Kidney (tissue), 13 donors: ENCODE measurements at regions not wholly inside any gene's neighbourhood (a gene's known extent, or its start where the extent isn't known, plus 50 kb on each side); places are given as distances from the start of the nearest gene placed in this dataset.

ENCODE experiments used
- DNase-seq, 5 donors: peaks; one replicate each; pipeline ENCODE4 v3.0.0-alpha.2; 2013 to 2020
- FAIRE-seq: peaks from 2 replicates; lab custom pipeline; 2012; peaks lifted over from hg19 to GRCh38; lab: Jason Lieb, UNC
- H3K27ac ChIP-seq, 2 donors: one replicate each; pipeline ENCODE4 v1.7.0; 2013; ENCODE audit warnings: low read depth in 2 of 2, low read length in 2 of 2, inconsistent platforms in 1 of 2
- H3K27me3 ChIP-seq: one replicate; pipeline ENCODE4 v1.7.1; 2013; ENCODE audit warnings: low read length, inconsistent platforms; ENCODE audit not compliant: control insufficient read depth, insufficient read depth
- H3K36me3 ChIP-seq, 3 donors: one replicate each; pipeline versions ENCODE4 v1.7.0 to v1.7.1; 2013; ENCODE audit warnings: low read length in 3 of 3, control low read depth in 1 of 3, inconsistent platforms in 1 of 3; ENCODE audit not compliant: insufficient read depth in 3 of 3, control insufficient read depth in 2 of 3
- H3K4me1 ChIP-seq, 3 donors: one replicate each; pipeline versions ENCODE4 v1.7.0 to v1.7.1; 2013; ENCODE audit warnings: low read length in 3 of 3, inconsistent platforms in 1 of 3, low read depth in 1 of 3; ENCODE audit not compliant: control insufficient read depth in 2 of 3, insufficient read depth in 2 of 3
- H3K4me3 ChIP-seq, 3 donors: one replicate each; pipeline versions ENCODE4 v1.7.0 to v1.8.1; 2013; ENCODE audit warnings: low read length in 3 of 3, control low read depth in 1 of 3, inconsistent platforms in 1 of 3
- H3K9ac ChIP-seq, 3 donors: one replicate each; pipeline versions ENCODE4 v1.7.0 to v1.7.1; 2013; ENCODE audit warnings: low read length in 3 of 3, control low read depth in 1 of 3, inconsistent platforms in 1 of 3
- H3K9me3 ChIP-seq, 3 donors: one replicate each; pipeline versions ENCODE4 v1.7.0 to v1.7.1; 2013; ENCODE audit warnings: low read length in 3 of 3, control low read depth in 1 of 3, inconsistent platforms in 1 of 3; ENCODE audit not compliant: control insufficient read depth in 2 of 3, insufficient read depth in 1 of 3
- CTCF ChIP-seq: IDR thresholded peaks from 3 replicates; pipeline ENCODE4 v1.5.1; 2012; ENCODE audit warnings: mild to moderate bottlenecking, moderate library complexity, borderline replicate concordance; ENCODE audit not compliant: insufficient read depth; ENCODE audit errors: extremely low read depth
- intact Hi-C: fragments of 100-400 bp; cut with DNase I; formaldehyde crosslinking; loops from one replicate; pipeline ENCODE4 v1.11.1; 2022
- donor health status: control.
- donor health status: control.
- donor health status: control.
- donor health status: control.
- donor health status: control.
- donor health status: DM: yes; HTN: yes; CAD: no.
- donor health status: Normal renal cell carcinoma (clear cell type).

DNA sequence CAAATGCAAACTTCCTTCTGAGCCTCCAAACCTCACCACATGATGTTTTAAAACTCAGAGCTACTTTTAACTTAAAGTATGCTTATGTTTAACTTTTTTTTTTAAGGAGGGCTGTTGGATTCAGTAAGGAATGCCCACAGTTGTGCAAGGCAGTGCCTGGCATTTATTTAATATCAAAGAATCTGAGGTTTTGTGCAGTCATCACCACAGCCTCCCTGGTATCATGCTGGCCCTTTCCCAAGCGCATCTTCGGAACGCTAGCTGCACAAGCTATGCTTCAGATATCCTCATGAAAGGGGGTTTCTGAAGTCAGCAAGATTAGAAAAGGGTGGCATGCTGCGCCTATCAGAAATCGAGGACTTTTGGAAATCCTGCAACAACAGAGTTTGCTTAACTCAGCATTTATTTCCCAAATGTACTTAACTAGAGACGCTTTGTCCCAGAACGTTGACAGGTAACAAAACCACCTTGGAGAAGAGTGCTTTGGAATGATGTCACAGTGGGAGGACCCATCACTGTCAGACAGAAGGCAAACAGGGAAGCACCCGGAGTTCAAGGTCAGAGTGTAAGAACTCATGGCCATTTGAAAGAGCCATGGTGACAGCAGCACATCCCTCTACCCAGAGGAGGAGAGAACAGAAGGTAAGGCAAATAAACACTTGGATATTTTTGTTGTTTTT is 120.2 kb upstream of the IGF1R start:
- no peak overlapping the region for H3K4me3 ChIP-seq
- no peaks in the 10 kb centered on the region for H3K9me3 ChIP-seq
- H3K36me3 ChIP-seq: no peaks in the 10 kb centered on the region
- H3K27ac ChIP-seq: no peak overlapping the region
- FAIRE-seq (no peak), DNase-seq (no peak)
- TF ChIP-seq CTCF: no peak
- H3K27me3 ChIP-seq: no peaks in the 10 kb centered on the region
- intact Hi-C loops: loop anchor here (10.0 kb wide), 1 partner anchor 547 kb away; no protein-coding TSS in a partner anchor
- no peak overlapping the region for H3K9ac ChIP-seq
- H3K4me1 ChIP-seq: no peaks in the 10 kb centered on the region

DNA sequence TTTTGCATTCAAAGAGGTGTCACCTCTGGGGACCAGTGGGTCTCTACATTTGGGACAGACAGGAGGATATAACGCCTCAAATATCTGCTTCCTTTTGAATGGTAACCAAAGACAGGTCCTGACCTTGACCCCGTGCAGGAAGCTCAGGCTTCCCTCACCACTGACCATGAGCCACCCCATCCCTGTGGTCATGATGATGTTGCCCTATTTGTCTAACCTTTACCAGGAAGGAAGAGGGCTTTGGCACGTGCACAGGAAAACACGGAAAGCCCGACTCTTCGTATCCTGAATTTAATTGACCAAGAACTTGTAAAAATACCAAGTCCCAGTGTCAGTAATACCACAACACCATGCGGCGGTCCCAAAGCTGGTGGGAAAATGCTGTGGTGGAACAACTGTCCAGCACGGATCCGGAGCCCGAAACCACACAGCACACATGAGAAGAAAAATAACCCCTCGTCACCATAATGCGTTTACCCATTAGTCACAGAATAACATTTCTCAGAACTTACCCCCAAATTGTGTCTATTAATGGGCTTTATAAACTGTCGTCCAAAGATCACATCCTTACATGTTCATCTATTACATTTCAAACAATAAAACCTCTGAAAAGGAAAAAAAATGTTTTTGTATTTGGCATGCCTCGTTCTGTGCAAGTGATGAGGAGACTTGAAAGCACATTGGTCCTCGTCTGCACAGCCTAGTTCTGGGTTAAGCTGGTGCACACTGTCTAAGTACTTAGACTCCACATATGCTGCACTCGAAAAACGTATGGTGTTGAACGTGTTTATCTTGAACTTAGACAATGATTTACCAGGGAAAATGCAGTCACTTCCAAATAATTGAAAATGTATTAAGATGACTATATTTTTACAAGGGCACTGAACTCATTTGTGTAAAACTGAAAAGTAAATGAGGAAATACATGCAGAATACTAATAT is 118.9 kb upstream of the IGF1R start:
- no peak overlapping the region for H3K4me3 ChIP-seq
- H3K4me1 ChIP-seq: no peaks in the 10 kb centered on the region
- H3K36me3 ChIP-seq: no peaks in the 10 kb centered on the region
- H3K9me3 ChIP-seq: no peaks in the 10 kb centered on the region
- DNase-seq (no peak), FAIRE-seq (no peak)
- intact Hi-C loops: loop anchor here (10.0 kb wide), 1 partner anchor 545 kb away; no protein-coding TSS in a partner anchor
- no peak overlapping the region for H3K9ac ChIP-seq
- no peak overlapping the region for H3K27ac ChIP-seq
- TF ChIP-seq CTCF: no peak
- no peaks in the 10 kb centered on the region for H3K27me3 ChIP-seq

- Histone ChIP-seq H3K4me3 (no peak overlapping the region), H3K4me1 (no peaks in the 10 kb centered on the region), H3K36me3 (no peaks in the 10 kb centered on the region), H3K9ac (no peak overlapping the region), H3K27me3 (no peaks in the 10 kb centered on the region), H3K27ac (no peak overlapping the region), H3K9me3 (no peaks in the 10 kb centered on the region)
- TF ChIP-seq CTCF: no peak
- intact Hi-C loops: no loop called here
- no peak for DNase-seq
- FAIRE-seq: no peak
Measured at GRCh38 chr15:98530570-98530969, 117.8 kb upstream of the IGF1R start.
